ENCODE measurements at regions not wholly inside any gene's neighbourhood (a gene's known extent, or its start where the extent isn't known, plus 50 kb on each side); places are given as distances from the start of the nearest gene placed in this dataset.

GRCh38 chr3:197438906-197439305, 116.9 kb downstream of the BDH1 start:
- Histone ChIP-seq H3K23ac (ENCODE audit: insufficient read length, low read depth, low read length) (no peak overlapping the region), H3K9me3 (ENCODE audit: control insufficient read depth, low read depth, low read length) (no peaks in the 10 kb centered on the region), H3K18ac (ENCODE audit: insufficient read length, low read depth, low read length) (no peak overlapping the region), H2BK20ac (ENCODE audit: low read depth, low read length, poor library complexity, severe bottlenecking) (no peak overlapping the region), H2BK120ac (ENCODE audit: low read depth, low read length, poor library complexity, severe bottlenecking) (no peak overlapping the region), H2BK5ac (ENCODE audit: insufficient read length, low read length) (no peak overlapping the region), H3K56ac (ENCODE audit: insufficient read length, low read depth, low read length) (no peak overlapping the region), H2BK15ac (ENCODE audit: low read depth, low read length) (no peak overlapping the region), H3K23me2 (ENCODE audit: insufficient read length, low read depth, low read length, poor library complexity, severe bottlenecking) (no peaks in the 10 kb centered on the region), H4K8ac (replicated peaks; ENCODE audit: insufficient read length, low read depth, low read length) (no peak overlapping the region), H3K14ac (ENCODE audit: insufficient read depth, low read length) (no peak overlapping the region), H3K9ac (ENCODE audit: extremely low read depth, insufficient read length, low read length) (no peak overlapping the region), H3K79me2 (ENCODE audit: insufficient read depth, low read length) (no peaks in the 10 kb centered on the region), H3K79me1 (ENCODE audit: insufficient read depth, low read depth, low read length, poor library complexity, severe bottlenecking) (no peaks in the 10 kb centered on the region), H3T11ph (ENCODE audit: low read length) (no peak overlapping the region), H3K27me3 (ENCODE audit: insufficient read depth, low read length) (no peaks in the 10 kb centered on the region; the same call in 1 of the 2 replicates), H4K91ac (ENCODE audit: insufficient read length, low read depth, low read length) (no peak overlapping the region), H3K4me1 (ENCODE audit: insufficient read depth, low read length) (no peaks in the 10 kb centered on the region), H4K20me1 (ENCODE audit: control insufficient read depth, insufficient read depth, insufficient read length) (no peaks in the 10 kb centered on the region), H3K4ac (ENCODE audit: low read depth, low read length) (no peak overlapping the region), H3K27ac (ENCODE audit: insufficient read length, low read depth, low read length) (no peak overlapping the region), H2AFZ (ENCODE audit: low read length) (no peak overlapping the region), H3K4me2 (ENCODE audit: insufficient read depth, insufficient read length, low read length) (no peak overlapping the region), H4K5ac (ENCODE audit: insufficient read length, low read depth, low read length) (no peak overlapping the region), H2AK5ac (ENCODE audit: insufficient read length, low read length) (no peak overlapping the region), H2BK12ac (ENCODE audit: insufficient read length, low read depth, low read length) (no peak overlapping the region)
- H3K9me3 Mint-ChIP-seq: peaks cover 0 to 6% of the 10 kb centered on the region in 2 experiments; a peak in 2 of 5 replicates
- H3K4me3 Mint-ChIP-seq: no peak overlapping the region
- no peak for DNase-seq
- no peak overlapping the region for H3K27ac Mint-ChIP-seq
- peaks cover 3% of the 10 kb centered on the region in 2 experiments; a peak in 3 of 4 replicates for H3K4me1 Mint-ChIP-seq
- no peak for TF ChIP-seq CTCF (conservative IDR thresholded peaks at IDR 0.05)
- peaks cover 7% of the 10 kb centered on the region for H3K27me3 Mint-ChIP-seq (ENCODE audit: low read depth)
- peaks cover 0 to 2% (median 0%) of the 10 kb centered on the region in 3 experiments; a peak in 2 of 7 replicates for H3K36me3 Mint-ChIP-seq (ENCODE audit: insufficient read depth in 1 of 3, low read depth in 3 of 3)
- WGBS (ENCODE audit: extremely low coverage, insufficient read length, low lambda C conversion rate): no CpG with 5 or more reads among the region's 3 CpGs

All from H9 (cell line).